Stimulated activated CD8-positive, alpha-beta memory T cell treated with anti-CD3 and anti-CD28 coated beads, Interleukin-4, amount 100 ng/mL, for 48 hours (primary cell): ENCODE measurements at regions not wholly inside any gene's neighbourhood (a gene's known extent, or its start where the extent isn't known, plus 50 kb on each side); places are given as distances from the start of the nearest gene placed in this dataset.
"Not testable (repeated sequence)": the region's sequence is repeated elsewhere in the genome, so short reads cannot be mapped to it uniquely, and the experiment has no call there.

Source experiments
- DNase-seq: peaks from one replicate; pipeline ENCODE4 v3.0.0-alpha.2; 2020

- DNase-seq, result no peak
Measured at GRCh38 chr2:52502476-52502860, 1265.1 kb upstream of the CHAC2 start.

GRCh38 chr2:52501715-52502475 is 1265.7 kb upstream of the CHAC2 start:
- no peak for DNase-seq

GRCh38 chr2:52500561-52500960 is 1267.0 kb upstream of the CHAC2 start:
- no peak for DNase-seq

- no peak for DNase-seq
Measured at GRCh38 chr2:52498077-52498750, 1269.4 kb upstream of the CHAC2 start.

- no peak for DNase-seq
Measured at GRCh38 chr2:52495816-52496215, 1271.8 kb upstream of the CHAC2 start.

- no peak for DNase-seq
Measured at GRCh38 chr2:52477166-52477565, 1290.4 kb upstream of the CHAC2 start.

- no peak for DNase-seq
Measured at GRCh38 chr2:52475590-52475989, 1292.0 kb upstream of the CHAC2 start.

- no peak for DNase-seq
Measured at GRCh38 chr2:52474091-52474490, 1293.5 kb upstream of the CHAC2 start.

GRCh38 chr2:52473526-52473925 is 1294.1 kb upstream of the CHAC2 start:
- DNase-seq, result no peak

GRCh38 chr2:52470457-52470856 is 1297.1 kb upstream of the CHAC2 start:
- DNase-seq, result not testable (repeated sequence)

- no peak for DNase-seq
Measured at GRCh38 chr2:52467189-52467588, 1300.4 kb upstream of the CHAC2 start.

- DNase-seq, result no peak
Measured at GRCh38 chr2:52465287-52465686, 1302.3 kb upstream of the CHAC2 start.

- no peak for DNase-seq
Measured at GRCh38 chr2:52463457-52463856, 1304.1 kb upstream of the CHAC2 start.

GRCh38 chr2:52456561-52457377 is 1310.8 kb upstream of the CHAC2 start:
- DNase-seq, result no peak

- no peak for DNase-seq
Measured at GRCh38 chr2:52454962-52455361, 1312.6 kb upstream of the CHAC2 start.

GRCh38 chr2:52452201-52452600 is 1315.4 kb upstream of the CHAC2 start:
- no peak for DNase-seq

GRCh38 chr2:52445686-52446085 is 1321.9 kb upstream of the CHAC2 start:
- no peak for DNase-seq

GRCh38 chr2:52431352-52431760 is 1336.2 kb upstream of the CHAC2 start:
- no peak for DNase-seq

GRCh38 chr2:52429740-52430139 is 1337.9 kb upstream of the CHAC2 start:
- no peak for DNase-seq

GRCh38 chr2:52429171-52429570 is 1338.4 kb upstream of the CHAC2 start:
- no peak for DNase-seq

- DNase-seq, result no peak
Measured at GRCh38 chr2:52428224-52428623, 1339.4 kb upstream of the CHAC2 start.

GRCh38 chr2:52423655-52424054 is 1343.9 kb upstream of the CHAC2 start:
- DNase-seq, result no peak

- DNase-seq, result no peak
Measured at GRCh38 chr2:52423111-52423510, 1344.5 kb upstream of the CHAC2 start.

GRCh38 chr2:52416340-52416739 is 1351.3 kb upstream of the CHAC2 start:
- no peak for DNase-seq
